GM19035 (cell line): ENCODE measurements at regions not wholly inside any gene's neighbourhood (a gene's known extent, or its start where the extent isn't known, plus 50 kb on each side); places are given as distances from the start of the nearest gene placed in this dataset.
"Not testable (repeated sequence)": the region's sequence is repeated elsewhere in the genome, so short reads cannot be mapped to it uniquely, and the experiment has no call there.

Experiments used
- ATAC-seq: cut with Tn5 transposase; IDR thresholded peaks from one replicate; pipeline ENCODE4 v1.9.1; 2021; ENCODE audit not compliant: unreplicated experiment

DNA sequence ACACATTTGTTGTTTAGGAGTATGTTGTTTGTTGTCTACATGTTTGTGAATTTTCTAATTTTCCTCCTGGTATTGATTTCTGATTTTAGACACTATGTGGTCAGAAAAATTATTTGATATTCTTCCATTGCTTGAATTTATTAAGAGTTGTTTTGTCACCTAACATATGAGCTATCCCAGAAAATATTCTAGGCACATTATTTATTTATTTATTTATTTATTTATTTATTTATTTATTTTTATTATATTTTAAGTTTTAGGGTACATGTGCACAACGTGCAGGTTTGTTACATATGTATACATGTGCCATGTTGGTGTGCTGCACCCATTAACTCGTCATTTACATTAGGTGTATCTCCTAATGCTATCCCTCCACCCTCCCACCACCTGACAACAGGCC lies 320.8 kb upstream of the CCNG1 start:
- ATAC-seq: not testable (repeated sequence)

- no peak for ATAC-seq
Observed at GRCh38 chr5:163134061-163134460, 303.3 kb upstream of the CCNG1 start.

DNA sequence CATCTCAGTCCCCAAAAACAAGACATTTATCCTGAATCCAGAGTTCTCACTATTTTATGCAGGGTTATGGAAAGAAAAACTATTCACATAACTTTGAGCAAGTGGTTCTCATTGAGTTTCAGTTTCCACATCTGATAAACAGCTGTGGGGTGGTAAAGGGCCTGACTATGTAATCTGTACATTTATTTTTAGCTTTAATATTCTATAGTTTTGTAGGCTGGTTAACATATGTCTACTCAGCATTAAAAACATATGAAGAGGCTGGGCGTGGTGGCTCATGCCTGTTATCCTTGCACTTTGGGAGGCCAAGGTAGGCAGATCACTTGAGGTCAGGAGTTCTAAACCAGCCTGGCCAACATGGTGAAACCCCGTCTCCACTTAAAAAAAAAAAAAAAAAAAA lies 301.5 kb upstream of the CCNG1 start:
- no peak for ATAC-seq

DNA sequence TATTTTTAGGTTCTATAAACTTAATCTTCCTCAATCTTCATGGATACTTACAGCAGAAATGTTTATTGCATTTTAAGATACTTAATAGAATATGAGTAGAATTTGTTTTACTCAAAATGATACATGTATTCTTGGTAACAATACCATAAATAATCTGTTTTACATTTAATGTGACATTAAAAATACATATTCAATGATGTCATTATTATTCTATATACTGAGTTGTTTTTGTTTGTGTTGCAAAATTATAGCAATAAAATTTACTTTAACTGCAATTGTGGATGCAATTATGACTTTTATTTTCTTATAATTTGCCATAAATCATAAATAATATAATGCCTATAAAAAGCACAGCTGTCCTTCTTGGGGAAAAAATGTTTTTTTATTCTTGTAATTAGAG lies 275.9 kb upstream of the CCNG1 start:
- no peak for ATAC-seq

- no peak for ATAC-seq
Observed at GRCh38 chr5:163162645-163163044, 274.8 kb upstream of the CCNG1 start.

DNA sequence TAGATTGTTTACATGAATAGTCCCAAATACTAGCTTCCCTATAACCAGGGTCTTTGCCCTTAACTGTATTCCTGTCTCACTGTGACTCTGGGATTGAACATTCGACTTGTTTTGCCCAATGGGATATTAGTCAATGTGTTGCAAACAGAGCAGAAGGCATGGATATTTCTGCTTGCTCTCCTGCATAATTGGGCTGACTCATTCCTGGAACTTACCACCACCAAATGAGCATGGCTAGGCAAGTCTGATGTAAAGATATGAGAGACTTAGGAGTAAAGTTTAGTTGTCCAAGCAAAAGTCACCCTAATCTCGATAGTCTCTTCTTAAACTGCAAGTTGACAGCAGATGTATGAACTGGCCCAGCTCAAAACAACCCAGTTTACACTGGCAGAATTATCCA lies 273.5 kb upstream of the CCNG1 start:
- no peak for ATAC-seq

DNA sequence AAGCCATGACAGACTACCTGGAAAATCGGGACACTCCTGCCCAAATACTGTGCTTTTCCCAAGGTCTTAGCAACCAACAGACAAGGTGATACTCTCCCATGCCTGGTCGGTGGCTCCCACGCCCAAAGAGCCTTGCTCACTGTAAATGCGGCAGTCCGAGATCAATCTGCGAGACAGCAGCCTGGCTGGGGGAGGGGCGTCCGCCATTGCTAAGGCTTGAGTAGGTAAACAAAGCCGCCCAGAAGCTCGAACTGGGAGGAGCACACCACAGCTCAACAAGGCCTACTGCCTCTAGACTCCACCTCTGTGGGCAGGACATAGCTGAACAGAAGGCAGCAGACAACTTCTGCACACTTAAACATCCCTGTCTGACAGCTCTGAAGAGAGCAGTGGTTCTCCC lies 272.1 kb upstream of the CCNG1 start:
- no peak for ATAC-seq

GRCh38 chr5:163170161-163170560 lies 267.2 kb upstream of the CCNG1 start:
- ATAC-seq: not testable (repeated sequence)

DNA sequence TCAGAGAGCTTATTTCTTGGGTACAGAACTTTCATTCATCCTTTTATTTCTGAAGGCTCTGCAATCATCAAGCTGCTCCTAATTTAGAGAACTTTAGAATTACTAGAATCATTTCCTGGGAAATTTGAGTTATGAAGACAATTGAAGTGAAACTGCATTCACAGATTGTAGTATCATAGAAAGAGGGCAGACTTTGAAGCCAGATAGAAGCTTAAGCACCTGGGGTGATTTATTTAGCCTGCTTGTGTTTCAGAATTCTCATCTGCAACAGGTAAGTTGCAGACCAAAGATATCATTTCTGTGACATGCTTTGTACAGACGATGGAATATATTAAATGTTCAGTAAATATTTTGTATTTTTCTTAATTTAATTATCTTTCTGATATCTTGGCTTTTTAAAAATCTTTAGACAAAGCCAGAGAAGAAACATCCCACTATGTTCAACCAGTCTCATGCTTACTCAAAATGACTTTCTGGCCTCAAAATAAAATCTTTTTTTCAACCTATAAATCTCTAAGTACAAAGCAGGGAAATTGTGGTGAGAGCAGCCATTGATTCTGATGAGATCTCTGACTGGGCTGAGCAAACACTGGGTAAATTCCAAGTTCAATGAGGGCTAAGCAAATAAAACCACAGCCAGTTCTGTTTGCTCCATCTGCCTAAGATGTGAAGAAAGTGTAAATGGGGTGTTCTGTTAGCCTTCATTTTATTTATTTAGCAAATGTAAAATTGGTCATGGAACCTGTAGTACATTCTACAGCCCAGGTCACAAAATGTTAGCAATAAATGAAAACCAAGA lies 264.7 kb upstream of the CCNG1 start:
- ATAC-seq: no peak

GRCh38 chr5:163177971-163178370 lies 259.4 kb upstream of the CCNG1 start:
- no peak for ATAC-seq

GRCh38 chr5:163185315-163185714 lies 252.1 kb upstream of the CCNG1 start:
- no peak for ATAC-seq

DNA sequence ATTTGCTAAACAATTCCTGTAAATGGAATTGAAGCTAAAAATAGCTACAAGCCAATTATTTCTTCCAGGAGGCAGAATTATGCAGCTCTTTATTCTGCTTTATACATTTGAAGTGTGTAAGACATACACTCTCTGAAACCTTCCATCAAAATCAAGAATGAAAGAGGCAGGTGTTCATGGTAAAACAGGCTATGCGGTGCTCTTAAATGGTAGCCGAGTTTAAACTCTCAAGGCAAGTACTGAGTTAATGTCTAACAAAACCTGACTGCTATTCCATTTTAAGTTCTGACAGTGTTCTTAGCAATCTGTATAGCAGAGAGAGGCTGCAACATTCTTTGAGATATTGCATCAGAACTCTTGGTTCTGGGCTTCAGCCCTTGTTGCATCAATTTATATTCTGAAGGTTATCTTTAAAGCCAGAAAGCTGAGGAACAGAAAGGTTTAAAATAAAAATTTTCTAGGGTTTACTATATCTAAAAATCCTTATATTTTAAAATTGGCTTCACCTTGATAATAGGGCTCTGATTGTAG lies 248.3 kb upstream of the CCNG1 start:
- no peak for ATAC-seq

- ATAC-seq: no peak
Observed at GRCh38 chr5:163190283-163190682, 247.1 kb upstream of the CCNG1 start.

GRCh38 chr5:163190784-163191183 lies 246.6 kb upstream of the CCNG1 start:
- no peak for ATAC-seq

DNA sequence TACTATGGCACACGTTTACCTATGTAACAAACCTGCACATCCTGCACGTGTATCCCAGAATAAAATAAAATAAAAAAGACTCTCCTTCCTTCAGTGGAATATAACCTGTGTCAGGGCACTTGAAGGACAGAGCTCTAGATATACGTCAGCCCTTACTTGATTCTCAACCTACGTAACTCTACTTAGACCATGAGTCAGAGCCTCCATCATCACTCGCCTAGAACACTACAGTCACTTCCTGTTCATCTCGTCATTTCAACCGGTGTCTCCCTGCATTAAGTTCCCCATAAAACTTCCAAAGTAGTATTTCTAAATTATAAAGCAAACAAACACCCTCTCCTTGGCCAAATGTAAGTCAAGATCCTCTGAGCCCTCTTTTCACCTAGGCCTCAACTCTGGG lies 243.5 kb upstream of the CCNG1 start:
- no peak for ATAC-seq

DNA sequence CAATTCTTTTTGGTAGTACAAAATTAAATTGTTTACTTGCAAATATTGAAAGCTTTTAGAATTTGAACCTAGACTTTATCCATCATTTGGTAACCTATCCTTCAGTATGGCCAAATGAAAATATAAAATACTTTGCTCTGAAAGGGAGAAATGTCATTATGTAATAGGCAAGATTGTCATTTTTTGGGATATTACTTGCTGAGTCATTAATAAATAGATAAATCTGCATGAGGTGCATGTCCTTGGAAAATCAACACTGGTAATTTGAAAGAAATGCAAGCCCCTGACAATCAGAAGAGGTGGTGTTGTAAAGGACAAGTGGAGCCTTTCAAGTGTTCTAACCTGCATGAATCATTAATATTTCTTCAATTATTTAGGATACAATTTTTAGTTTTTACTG lies 231.8 kb upstream of the CCNG1 start:
- no peak for ATAC-seq

GRCh38 chr5:163221581-163221980 lies 215.8 kb upstream of the CCNG1 start:
- ATAC-seq: no peak

GRCh38 chr5:163222982-163223381 lies 214.4 kb upstream of the CCNG1 start:
- no peak for ATAC-seq

DNA sequence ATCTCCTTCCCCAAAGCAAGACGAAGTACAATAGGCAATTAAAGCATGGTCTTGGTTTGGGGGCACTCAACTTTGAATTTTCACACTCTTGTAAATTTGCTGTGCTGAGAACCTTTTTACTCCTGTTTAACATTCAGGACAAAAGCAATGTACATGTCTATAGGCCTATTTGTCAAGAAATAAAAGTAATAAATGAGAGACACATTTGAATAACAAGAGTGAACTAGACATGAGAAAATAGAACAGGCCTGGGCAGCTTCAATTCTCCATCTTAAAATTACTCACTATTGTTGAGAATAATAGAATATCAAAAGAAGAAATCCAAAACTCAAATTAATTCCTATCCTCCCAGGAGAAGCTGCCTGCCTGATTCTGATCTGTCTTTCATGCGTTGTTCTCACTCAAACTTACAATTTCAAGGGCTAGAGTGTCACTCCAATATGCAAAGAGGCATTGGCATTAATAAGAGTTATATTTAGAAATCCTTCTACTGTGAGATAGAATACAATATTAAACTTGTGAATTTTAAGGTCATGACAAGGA lies 192.9 kb upstream of the CCNG1 start:
- ATAC-seq: no peak

GRCh38 chr5:163245584-163245983 lies 191.8 kb upstream of the CCNG1 start:
- ATAC-seq: no peak

GRCh38 chr5:163248333-163248732 lies 189.1 kb upstream of the CCNG1 start:
- ATAC-seq: no peak

DNA sequence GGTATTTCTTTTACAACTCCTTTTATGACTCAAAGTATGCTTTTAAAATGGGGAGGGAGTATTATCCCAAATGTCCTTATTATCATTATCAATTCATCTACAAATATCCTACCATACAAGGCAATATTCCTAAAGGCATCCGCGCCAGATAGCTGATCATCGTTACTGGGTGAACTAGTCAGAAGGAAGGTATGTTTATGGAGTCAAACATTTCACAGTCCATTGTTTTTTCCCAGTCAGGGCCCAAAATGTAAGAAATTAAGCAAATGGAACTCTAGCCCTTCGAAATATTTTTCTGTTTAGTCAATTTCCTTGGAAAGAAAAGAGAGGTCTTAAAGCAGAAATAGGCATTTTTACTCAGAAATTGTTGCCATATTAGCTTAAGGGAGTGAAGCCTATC lies 188.5 kb upstream of the CCNG1 start:
- no peak for ATAC-seq

DNA sequence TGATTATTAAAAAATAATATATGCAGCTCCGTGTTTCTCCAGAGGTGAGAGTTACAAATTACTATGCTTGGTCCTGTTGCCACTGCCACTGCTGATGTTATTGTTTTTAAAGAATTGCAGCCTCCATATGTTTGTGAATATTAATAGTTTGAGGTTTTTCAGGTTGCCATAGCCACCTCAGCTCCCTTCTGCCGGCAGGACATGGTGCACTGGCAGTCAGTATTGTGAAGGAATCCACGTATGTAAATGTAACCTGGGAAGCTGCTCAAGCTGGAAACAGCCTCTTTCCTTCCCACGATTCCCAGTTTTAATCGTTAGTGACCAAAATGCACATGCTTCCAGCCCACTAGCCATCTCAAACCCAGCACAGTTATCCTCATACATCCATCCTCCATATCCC lies 184.4 kb upstream of the CCNG1 start:
- ATAC-seq: no peak
